HepG2 (cell line): ENCODE measurements at regions not wholly inside any gene's neighbourhood (a gene's known extent, or its start where the extent isn't known, plus 50 kb on each side); places are given as distances from the start of the nearest gene placed in this dataset.

Experiments used
- ERF ChIP-seq: IDR thresholded peaks from 2 replicates; pipeline ENCODE4 v1.6.1; 2018; ENCODE audit warnings: missing biosample characterization, missing genetic modification reagents
- MAF1 ChIP-seq: sonication (generic); formaldehyde crosslinking; IDR thresholded peaks from 2 replicates; pipeline ENCODE4 v1.5.0; 2020; ENCODE audit warnings: missing genetic modification reagents, borderline replicate concordance
- MED1 ChIP-seq: sonication (generic); formaldehyde crosslinking; IDR thresholded peaks from 2 replicates; pipeline ENCODE4 v1.4.0; 2020; ENCODE audit warnings: missing genetic modification reagents
- MZF1 ChIP-seq: sonication (generic); formaldehyde crosslinking; IDR thresholded peaks from 2 replicates; pipeline ENCODE4 v1.8.1; 2023; ENCODE audit warnings: mild to moderate bottlenecking, missing genetic modification reagents, borderline replicate concordance
- YEATS2 ChIP-seq: sonication (generic); formaldehyde crosslinking; IDR thresholded peaks from 2 replicates; pipeline ENCODE4 v1.4.0; 2020; ENCODE audit warnings: missing genetic modification reagents, borderline replicate concordance
- ZEB1 ChIP-seq: IDR thresholded peaks from 2 replicates; pipeline ENCODE4 v1.6.1; 2012; ENCODE audit warnings: mild to moderate bottlenecking, low read depth, inconsistent platforms; ENCODE audit not compliant: insufficient replicate concordance
- ZNF225 ChIP-seq: sonication (generic); formaldehyde crosslinking; IDR thresholded peaks from 2 replicates; pipeline ENCODE4 v1.4.0; 2020; ENCODE audit warnings: mild to moderate bottlenecking, missing genetic modification reagents
- ZNF274 ChIP-seq: sonication (generic); formaldehyde crosslinking; IDR thresholded peaks from 2 replicates; pipeline ENCODE4 v1.5.1; 2020; ENCODE audit warnings: mild to moderate bottlenecking, missing genetic modification reagents
- ZNF543 ChIP-seq: sonication (generic); formaldehyde crosslinking; IDR thresholded peaks from 2 replicates; pipeline ENCODE4 v1.4.0; 2020; ENCODE audit warnings: mild to moderate bottlenecking, missing genetic modification reagents
- TF ChIP-seq, protein P1 (sequence below): sonication (generic); formaldehyde crosslinking; IDR thresholded peaks from 2 replicates; pipeline ENCODE4 v1.5.0; 2020; ENCODE audit warnings: missing genetic modification reagents

DNA sequence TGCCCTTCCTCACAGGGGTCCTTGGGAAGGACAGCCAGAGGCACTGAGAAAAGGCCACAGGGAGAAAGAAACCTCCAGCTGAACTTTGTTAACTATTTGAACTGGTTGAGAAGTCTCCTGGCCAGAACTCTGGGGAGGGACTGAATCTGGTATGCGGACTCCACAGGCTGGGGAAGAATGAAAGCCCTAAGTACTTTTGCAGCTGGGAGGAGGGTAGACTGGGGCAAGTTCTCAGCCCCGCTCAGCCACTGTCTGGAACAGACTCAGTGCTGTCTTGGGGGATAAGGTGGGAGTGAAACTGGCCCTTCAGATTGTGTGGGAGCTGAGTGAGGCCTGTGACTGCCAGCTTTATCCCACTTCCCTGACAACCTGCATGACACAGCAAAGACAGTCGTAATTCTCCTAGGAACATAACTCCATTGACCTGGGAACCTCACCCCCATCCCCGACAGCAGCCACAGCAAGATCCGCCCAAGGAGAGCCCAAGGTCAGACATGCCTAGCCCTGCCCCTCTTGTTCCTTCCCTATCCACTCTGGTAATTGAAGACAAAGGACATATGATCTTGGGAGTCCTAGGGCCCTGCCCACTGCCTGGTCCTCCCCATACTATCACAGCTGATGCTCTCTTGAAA is 475.1 kb upstream of the CNTN5 start:
- TF ChIP-seq ZEB1 (no peak), YEATS2 (CRISPR knock-in tag) (no peak), MZF1 (no peak), MAF1 (CRISPR knock-in tag) (no peak), ZNF543 (CRISPR knock-in tag) (no peak), ZNF225 (CRISPR knock-in tag) (no peak), MED1 (CRISPR knock-in tag) (no peak), ERF (CRISPR knock-in tag) (no peak), ZNF274 (no peak)
- TF ChIP-seq, protein P1, sequence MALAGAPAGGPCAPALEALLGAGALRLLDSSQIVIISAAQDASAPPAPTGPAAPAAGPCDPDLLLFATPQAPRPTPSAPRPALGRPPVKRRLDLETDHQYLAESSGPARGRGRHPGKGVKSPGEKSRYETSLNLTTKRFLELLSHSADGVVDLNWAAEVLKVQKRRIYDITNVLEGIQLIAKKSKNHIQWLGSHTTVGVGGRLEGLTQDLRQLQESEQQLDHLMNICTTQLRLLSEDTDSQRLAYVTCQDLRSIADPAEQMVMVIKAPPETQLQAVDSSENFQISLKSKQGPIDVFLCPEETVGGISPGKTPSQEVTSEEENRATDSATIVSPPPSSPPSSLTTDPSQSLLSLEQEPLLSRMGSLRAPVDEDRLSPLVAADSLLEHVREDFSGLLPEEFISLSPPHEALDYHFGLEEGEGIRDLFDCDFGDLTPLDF (CRISPR knock-in tag), result no peak
